HG02798 (cell line): ENCODE measurements at regions not wholly inside any gene's neighbourhood (a gene's known extent, or its start where the extent isn't known, plus 50 kb on each side); places are given as distances from the start of the nearest gene placed in this dataset.
"Not testable (repeated sequence)": the region's sequence is repeated elsewhere in the genome, so short reads cannot be mapped to it uniquely, and the experiment has no call there.

Experiments
- ATAC-seq: cut with Tn5 transposase; IDR thresholded peaks from one replicate; pipeline ENCODE4 v1.9.1; 2021; ENCODE audit warnings: mild to moderate bottlenecking; ENCODE audit not compliant: unreplicated experiment, poor library complexity

GRCh38 chr14:105859073-105859716 is 332.8 kb downstream of the TMEM121 start:
- not testable (repeated sequence) for ATAC-seq

GRCh38 chr14:105859717-105860614 is 333.6 kb downstream of the TMEM121 start:
- ATAC-seq, result no peak

GRCh38 chr14:105860615-105861580 is 334.5 kb downstream of the TMEM121 start:
- ATAC-seq, result no peak

- peak; percentile 53 for ATAC-seq
Measured at GRCh38 chr14:105861985-105862465, 335.6 kb downstream of the TMEM121 start.

GRCh38 chr14:105862581-105863239 is 336.3 kb downstream of the TMEM121 start:
- no peak for ATAC-seq

GRCh38 chr14:105863296-105864108 is 337.1 kb downstream of the TMEM121 start:
- no peak for ATAC-seq

- ATAC-seq, result no peak
Measured at GRCh38 chr14:105864116-105864515, 337.7 kb downstream of the TMEM121 start.

- no peak for ATAC-seq
Measured at GRCh38 chr14:105864651-105865265, 338.4 kb downstream of the TMEM121 start.

- ATAC-seq, result no peak
Measured at GRCh38 chr14:105865266-105865903, 339.0 kb downstream of the TMEM121 start.

- no peak for ATAC-seq
Measured at GRCh38 chr14:105865904-105866840, 339.8 kb downstream of the TMEM121 start.

GRCh38 chr14:105866841-105867321 is 340.5 kb downstream of the TMEM121 start:
- ATAC-seq, result no peak

- no peak for ATAC-seq
Measured at GRCh38 chr14:105867961-105868599, 341.7 kb downstream of the TMEM121 start.

- ATAC-seq, result no peak
Measured at GRCh38 chr14:105871590-105871989, 345.2 kb downstream of the TMEM121 start.

- no peak for ATAC-seq
Measured at GRCh38 chr14:105873870-105874512, 347.6 kb downstream of the TMEM121 start.

- ATAC-seq, result no peak
Measured at GRCh38 chr14:105876158-105876557, 349.8 kb downstream of the TMEM121 start.

- ATAC-seq, result no peak
Measured at GRCh38 chr14:105876829-105877228, 350.4 kb downstream of the TMEM121 start.
